BLaER1 treated with 17β-estradiol and CSF1 and Interleukin-3, amounts not matched to agents 10 nM and 100 nM (cell line): ENCODE measurements at regions not wholly inside any gene's neighbourhood (a gene's known extent, or its start where the extent isn't known, plus 50 kb on each side); places are given as distances from the start of the nearest gene placed in this dataset.

ENCODE experiments used
- H3K27ac ChIP-seq, 11 experiments: shearing (Covaris generic); formaldehyde crosslinking; 2 replicates each; pipeline ENCODE4 v1.8.1; 2022
- H3K27me3 ChIP-seq, 11 experiments: shearing (Covaris generic); formaldehyde crosslinking; 2 replicates each; pipeline ENCODE4 v1.8.1; 2022
- H3K36me3 ChIP-seq, 11 experiments: shearing (Covaris generic); formaldehyde crosslinking; 2 replicates each; pipeline ENCODE4 v1.8.1; 2022
- H3K4me1 ChIP-seq, 10 experiments: shearing (Covaris generic); formaldehyde crosslinking; 2 replicates each; pipeline ENCODE4 v1.8.1; 2022
- H3K4me2 ChIP-seq, 11 experiments: shearing (Covaris generic); formaldehyde crosslinking; 2 replicates each; pipeline ENCODE4 v1.8.1; 2022
- H3K4me3 ChIP-seq, 10 experiments: shearing (Covaris generic); formaldehyde crosslinking; 2 replicates each; pipeline ENCODE4 v1.8.1; 2022
- H3K9ac ChIP-seq, 11 experiments: shearing (Covaris generic); formaldehyde crosslinking; 2 replicates each; pipeline ENCODE4 v1.8.1; 2022
- H3K9me3 ChIP-seq, 11 experiments: shearing (Covaris generic); formaldehyde crosslinking; replicated peaks in 1 of 11; 2 replicates each; pipeline ENCODE4 v1.8.1; 2022
- H4K20me1 ChIP-seq, 11 experiments: shearing (Covaris generic); formaldehyde crosslinking; 2 replicates each; pipeline ENCODE4 v1.8.1; 2022
- Cebpa-rat ChIP-seq, 11 experiments: shearing (Covaris generic); IDR thresholded peaks; 2 replicates each; pipeline ENCODE4 v1.8.1; 2022

DNA sequence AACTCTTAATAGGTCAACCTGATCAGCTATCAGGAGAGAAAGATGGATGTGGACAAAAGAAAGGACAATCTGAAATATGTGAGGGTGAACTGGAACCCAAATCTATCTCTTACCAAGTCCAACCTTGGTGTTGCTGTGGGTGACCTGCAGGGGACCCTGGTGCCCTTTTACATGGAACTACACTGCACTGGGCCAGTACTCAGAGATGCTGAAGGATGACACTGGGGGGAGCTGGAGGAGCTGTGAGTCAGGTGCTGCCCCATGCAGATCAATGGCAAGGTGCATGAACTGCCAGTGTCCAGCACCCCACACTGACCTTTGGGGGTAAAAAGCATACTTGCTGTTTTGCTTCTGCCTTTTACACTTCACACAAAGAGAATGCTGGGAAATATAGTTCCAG lies 55.6 kb upstream of the TBC1D5 start:
- Histone ChIP-seq H3K4me1 (peaks cover under 1 to 7% (median 5%) of the 10 kb centered on the region in 10 experiments), H3K36me3 (no peaks in the 10 kb centered on the region), H4K20me1 (no peaks in the 10 kb centered on the region), H3K9ac (no peak overlapping the region), H3K9me3 (peaks cover 5 to 16% (median 9%) of the 10 kb centered on the region in 11 experiments; a peak in 20 of 22 replicates), H3K4me3 (no peak overlapping the region), H3K27me3 (no peaks in the 10 kb centered on the region), H3K4me2 (no peak overlapping the region), H3K27ac (no peak overlapping the region)
- TF ChIP-seq Cebpa-rat (IDR thresholded peaks at IDR 0.05) = no peak

DNA sequence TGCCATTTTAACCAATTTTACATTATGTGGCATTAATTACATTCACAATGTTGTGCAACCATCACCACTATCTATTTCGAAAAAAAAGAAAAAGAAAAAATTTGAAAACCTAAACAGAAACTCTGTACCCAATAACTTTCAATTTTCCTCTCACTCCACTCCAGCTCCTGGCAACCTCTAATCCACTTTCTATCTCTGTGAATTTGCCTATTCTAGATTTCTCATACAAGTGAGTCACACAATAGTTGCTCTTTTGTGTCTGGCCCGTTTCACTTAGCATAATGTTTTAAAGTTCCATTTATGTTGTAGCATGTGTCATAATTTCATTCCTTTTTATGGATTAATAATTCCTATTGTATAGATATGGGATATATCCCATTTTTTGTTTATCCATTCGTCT lies 53.3 kb upstream of the TBC1D5 start:
- Histone ChIP-seq H4K20me1 (no peaks in the 10 kb centered on the region), H3K27me3 (no peaks in the 10 kb centered on the region), H3K9ac (no peak overlapping the region), H3K27ac (no peak overlapping the region), H3K9me3 (peaks cover 15 to 32% (median 24%) of the 10 kb centered on the region in 11 experiments; a peak in 21 of 22 replicates), H3K36me3 (no peaks in the 10 kb centered on the region), H3K4me3 (no peak overlapping the region), H3K4me1 (no peaks in the 10 kb centered on the region; a peak in 1 of 20 replicates), H3K4me2 (no peak overlapping the region)
- TF ChIP-seq Cebpa-rat (IDR thresholded peaks at IDR 0.05) = no peak

- H3K27ac ChIP-seq = no peak overlapping the region
- no peak overlapping the region for H3K9ac ChIP-seq
- H3K9me3 ChIP-seq = peaks cover 15 to 34% (median 25%) of the 10 kb centered on the region in 11 experiments; a peak in 21 of 22 replicates
- H3K4me3 ChIP-seq = no peak overlapping the region
- no peak for TF ChIP-seq Cebpa-rat (IDR thresholded peaks at IDR 0.05)
- H4K20me1 ChIP-seq = no peaks in the 10 kb centered on the region
- no peaks in the 10 kb centered on the region for H3K27me3 ChIP-seq
- no peaks in the 10 kb centered on the region for H3K36me3 ChIP-seq
- no peak overlapping the region for H3K4me2 ChIP-seq
- no peaks in the 10 kb centered on the region; a peak in 1 of 20 replicates for H3K4me1 ChIP-seq
Measured at GRCh38 chr3:17795280-17795679, 52.8 kb upstream of the TBC1D5 start.

- H4K20me1 ChIP-seq = no peaks in the 10 kb centered on the region
Measured at GRCh38 chr3:17793542-17794195, 51.2 kb upstream of the TBC1D5 start.

More at GRCh38 chr3:17793542-17794195, 51.2 kb upstream of the TBC1D5 start:
- H3K4me3 ChIP-seq = no peak overlapping the region
- no peak overlapping the region for H3K27ac ChIP-seq
- no peak overlapping the region for H3K4me2 ChIP-seq
- H3K36me3 ChIP-seq = no peaks in the 10 kb centered on the region
- no peak overlapping the region for H3K9ac ChIP-seq
- no peak for TF ChIP-seq Cebpa-rat (IDR thresholded peaks at IDR 0.05)
- H3K27me3 ChIP-seq = no peaks in the 10 kb centered on the region
- no peaks in the 10 kb centered on the region; a peak in 1 of 20 replicates for H3K4me1 ChIP-seq
- H3K9me3 ChIP-seq = peaks cover 15 to 44% (median 27%) of the 10 kb centered on the region in 11 experiments; a peak in 21 of 22 replicates
